Neural progenitor cell (in vitro differentiated cells): ENCODE measurements at regions not wholly inside any gene's neighbourhood (a gene's known extent, or its start where the extent isn't known, plus 50 kb on each side); places are given as distances from the start of the nearest gene placed in this dataset.

Experiments used
- CTCF ChIP-seq: fragments of 200-600 bp; sonication (generic); IDR thresholded peaks from 2 replicates; pipeline ENCODE4 v1.5.1; 2017; ENCODE audit warnings: antibody characterized with exemption, mild to moderate bottlenecking
- EZH2 ChIP-seq: fragments of 200-600 bp; sonication (generic); IDR thresholded peaks from 2 replicates; pipeline ENCODE4 v1.6.1; 2017; ENCODE audit warnings: antibody characterized with exemption, mild to moderate bottlenecking, moderate library complexity
- EZH2phosphoT487 ChIP-seq: fragments of 200-600 bp; sonication (generic); IDR thresholded peaks from 2 replicates; pipeline ENCODE4 v1.6.1; 2017; ENCODE audit warnings: antibody characterized with exemption

GRCh38 chr2:42967959-42968674, 175.7 kb upstream of the HAAO start:
- TF ChIP-seq CTCF (no peak), EZH2 (no peak), EZH2phosphoT487 (no peak)
